ENCODE measurements at regions not wholly inside any gene's neighbourhood (a gene's known extent, or its start where the extent isn't known, plus 50 kb on each side); places are given as distances from the start of the nearest gene placed in this dataset.

DNA sequence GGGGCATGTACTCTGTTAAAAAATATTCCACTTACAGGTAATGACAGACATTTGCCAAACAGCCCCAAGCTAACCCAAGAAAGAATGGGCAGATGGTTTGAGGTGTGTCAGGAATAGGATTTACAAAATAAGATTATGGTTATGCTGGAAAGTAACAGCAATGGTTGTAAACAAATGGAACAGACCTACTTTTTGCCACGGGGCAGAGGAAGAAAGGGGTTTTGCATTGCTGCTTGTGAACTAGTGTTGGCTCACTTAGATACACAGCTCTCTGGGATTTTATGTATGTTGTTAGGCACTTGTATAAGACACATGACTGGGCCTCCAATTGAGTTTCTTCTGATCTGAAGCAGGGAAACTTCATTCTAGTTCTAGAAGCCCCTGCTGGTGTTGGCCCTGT, 191.5 kb upstream of the GDNF start:
- CTCF ChIA-PET: no interaction called here
- intact Hi-C loops (cut with micrococcal nuclease; ENCODE audit: unreplicated experiment): no loop called here

DNA sequence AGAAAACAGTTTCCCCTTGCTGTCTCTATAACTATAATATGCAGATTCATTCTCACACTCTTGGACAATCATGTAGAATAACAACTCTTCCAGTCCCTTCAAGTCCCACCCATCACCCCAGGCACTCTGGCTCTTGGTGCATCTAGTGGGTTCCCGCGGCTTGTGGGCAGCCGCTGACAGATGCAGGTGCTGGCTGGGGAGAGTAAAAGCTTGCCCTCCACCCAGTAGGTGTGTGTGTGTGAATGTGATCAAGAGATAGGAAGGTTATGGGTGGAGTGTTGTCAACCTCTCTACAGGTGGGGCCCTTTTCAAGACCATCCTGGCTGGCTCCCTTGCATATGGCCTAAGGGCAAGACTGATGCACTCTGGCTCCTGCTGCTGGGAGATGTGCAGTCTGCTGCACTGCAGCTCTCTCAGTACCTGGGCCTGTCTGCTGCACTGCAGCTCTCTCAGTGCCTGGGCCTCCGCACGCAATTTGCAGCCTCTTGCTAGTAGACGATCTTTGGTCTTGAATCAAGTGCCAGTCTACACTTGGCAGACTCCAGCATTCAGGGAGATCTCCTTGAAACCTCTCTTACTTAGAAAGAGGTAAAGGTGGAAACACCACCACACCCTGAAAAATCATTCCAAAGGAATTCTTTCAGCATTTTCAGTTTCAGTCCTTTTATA, 189.7 kb upstream of the GDNF start:
- TF ChIP-seq CTCF (conservative IDR thresholded peaks at IDR 0.05) (no peak), EZH2 (IDR thresholded peaks at IDR 0.05; ENCODE audit: low read depth) (no peak)
- no peak for DNase-seq
- POLR2A ChIA-PET (ENCODE audit: unreplicated experiment): interaction anchor here (0.6 kb wide), 1 partner anchor 64 kb away, joined by 4 read pairs; no protein-coding TSS in a partner anchor
- no peak overlapping the region for H3K4me2 ChIP-seq
- BruUV-seq (replicated peaks): no TSS peak
- H3K79me2 ChIP-seq (ENCODE audit: low read depth): no peaks in the 10 kb centered on the region
- H3K9me3 ChIP-seq (ENCODE audit: insufficient read depth, low read depth): no peaks in the 10 kb centered on the region
- H3K9me2 ChIP-seq (ENCODE audit: insufficient read depth): no peaks in the 10 kb centered on the region
- CTCF ChIA-PET: no interaction called here
- no peaks in the 10 kb centered on the region for H3K36me3 ChIP-seq (ENCODE audit: low read depth)
- H3F3A ChIP-seq (ENCODE audit: insufficient read depth, low read depth): no peaks in the 10 kb centered on the region
- intact Hi-C loops (cut with micrococcal nuclease; ENCODE audit: unreplicated experiment): no loop called here
- H3K4me3 ChIP-seq: no peak overlapping the region
- H3K27ac ChIP-seq: no peak overlapping the region
- H4K20me1 ChIP-seq (ENCODE audit: insufficient read depth): no peaks in the 10 kb centered on the region
- no peak overlapping the region for H2AFZ ChIP-seq
- peaks cover 24% of the 10 kb centered on the region; the same call in 1 of the 2 replicates for H3K27me3 ChIP-seq (ENCODE audit: insufficient read depth, low read depth)
- H3K4me1 ChIP-seq (replicated peaks; ENCODE audit: insufficient read depth): no peaks in the 10 kb centered on the region

More for the DNA sequence above, 191.5 kb upstream of the GDNF start:
- no peaks in the 10 kb centered on the region for H4K20me1 ChIP-seq (ENCODE audit: insufficient read depth)
- H3K4me2 ChIP-seq: no peak overlapping the region
- H3K4me1 ChIP-seq (replicated peaks; ENCODE audit: insufficient read depth): no peaks in the 10 kb centered on the region
- H3K36me3 ChIP-seq (ENCODE audit: low read depth): no peaks in the 10 kb centered on the region
- POLR2A ChIA-PET (ENCODE audit: unreplicated experiment): no interaction called here
- H3K79me2 ChIP-seq (ENCODE audit: low read depth): no peaks in the 10 kb centered on the region
- no peaks in the 10 kb centered on the region for H3K9me2 ChIP-seq (ENCODE audit: insufficient read depth)
- BruUV-seq (replicated peaks): no TSS peak
- H3K9me3 ChIP-seq (ENCODE audit: insufficient read depth, low read depth): no peaks in the 10 kb centered on the region
- TF ChIP-seq CTCF (conservative IDR thresholded peaks at IDR 0.05) (no peak), EZH2 (IDR thresholded peaks at IDR 0.05; ENCODE audit: low read depth) (no peak)
- no peak for DNase-seq
- no peak overlapping the region for H2AFZ ChIP-seq
- no peak overlapping the region for H3K27ac ChIP-seq
- H3F3A ChIP-seq (ENCODE audit: insufficient read depth, low read depth): no peaks in the 10 kb centered on the region
- H3K4me3 ChIP-seq: no peak overlapping the region
- peaks cover 24% of the 10 kb centered on the region; the same call in 1 of the 2 replicates for H3K27me3 ChIP-seq (ENCODE audit: insufficient read depth, low read depth)

- H3K4me3 ChIP-seq: no peak overlapping the region
- ChIA-PET POLR2A (ENCODE audit: unreplicated experiment) (no interaction called here), CTCF (no interaction called here)
- no peaks in the 10 kb centered on the region for H3K36me3 ChIP-seq (ENCODE audit: low read depth)
- H3K27ac ChIP-seq: no peak overlapping the region
- TF ChIP-seq CTCF (conservative IDR thresholded peaks at IDR 0.05) (peak; percentile 68), EZH2 (IDR thresholded peaks at IDR 0.05; ENCODE audit: low read depth) (no peak)
- H3K79me2 ChIP-seq (ENCODE audit: low read depth): no peaks in the 10 kb centered on the region
- intact Hi-C loops (cut with micrococcal nuclease; ENCODE audit: unreplicated experiment): no loop called here
- no peaks in the 10 kb centered on the region for H4K20me1 ChIP-seq (ENCODE audit: insufficient read depth)
- DNase-seq: no peak
- H3K27me3 ChIP-seq (ENCODE audit: insufficient read depth, low read depth): peaks cover 54% of the 10 kb centered on the region
- BruUV-seq (replicated peaks): no TSS peak
- H3K4me1 ChIP-seq (replicated peaks; ENCODE audit: insufficient read depth): no peaks in the 10 kb centered on the region
- H3K9me2 ChIP-seq (ENCODE audit: insufficient read depth): no peaks in the 10 kb centered on the region
- no peaks in the 10 kb centered on the region for H3F3A ChIP-seq (ENCODE audit: insufficient read depth, low read depth)
- H3K4me2 ChIP-seq: no peak overlapping the region
- no peak overlapping the region for H2AFZ ChIP-seq
- H3K9me3 ChIP-seq (ENCODE audit: insufficient read depth, low read depth): no peaks in the 10 kb centered on the region
Measured at GRCh38 chr5:38023799-38024198, 184.0 kb upstream of the GDNF start.

Measured in PC-9 (cell line).